ENCODE measurements at regions not wholly inside any gene's neighbourhood (a gene's known extent, or its start where the extent isn't known, plus 50 kb on each side); places are given as distances from the start of the nearest gene placed in this dataset.

DNA sequence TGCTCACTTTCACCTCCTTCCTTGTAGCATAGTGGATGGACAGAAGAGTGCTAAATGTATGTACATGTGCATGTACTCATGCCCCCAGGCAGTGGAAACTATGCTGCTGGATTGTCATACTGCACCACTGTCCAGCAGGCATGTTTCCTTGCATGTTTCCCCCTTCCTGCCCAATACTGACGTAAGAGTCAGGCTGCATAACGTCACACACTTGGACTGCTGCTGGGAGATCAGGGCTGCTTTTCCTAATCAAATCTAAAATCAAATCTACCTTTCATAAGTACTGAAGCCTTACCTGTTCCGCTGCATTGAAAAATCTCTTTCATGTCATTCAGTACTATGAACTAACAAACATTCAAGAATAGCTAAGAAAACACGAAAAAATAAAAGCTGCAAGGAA, 67.9 kb upstream of the ROBO1 start:
- DNase-seq, result no peak

DNA sequence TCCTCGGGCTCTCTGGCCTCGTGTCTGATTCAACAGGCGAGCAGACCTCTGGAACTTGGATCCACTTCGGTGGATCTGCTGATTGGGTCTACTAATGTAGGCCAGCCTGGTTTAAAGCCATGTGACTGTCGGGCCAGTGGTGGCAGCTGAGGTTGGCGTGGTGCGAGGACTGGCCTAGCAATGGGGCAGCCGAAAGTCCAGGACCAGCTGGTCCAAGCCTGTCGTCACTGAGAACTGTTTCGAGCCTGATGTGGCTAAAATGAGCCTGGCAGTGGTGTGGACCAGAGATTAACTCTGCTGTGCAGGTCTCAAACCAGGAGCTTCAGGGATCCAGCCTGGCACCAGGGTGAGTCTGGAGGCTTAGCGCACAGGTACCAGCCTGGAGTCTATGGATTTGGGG, 56.4 kb upstream of the ROBO1 start:
- no peak for DNase-seq

DNA sequence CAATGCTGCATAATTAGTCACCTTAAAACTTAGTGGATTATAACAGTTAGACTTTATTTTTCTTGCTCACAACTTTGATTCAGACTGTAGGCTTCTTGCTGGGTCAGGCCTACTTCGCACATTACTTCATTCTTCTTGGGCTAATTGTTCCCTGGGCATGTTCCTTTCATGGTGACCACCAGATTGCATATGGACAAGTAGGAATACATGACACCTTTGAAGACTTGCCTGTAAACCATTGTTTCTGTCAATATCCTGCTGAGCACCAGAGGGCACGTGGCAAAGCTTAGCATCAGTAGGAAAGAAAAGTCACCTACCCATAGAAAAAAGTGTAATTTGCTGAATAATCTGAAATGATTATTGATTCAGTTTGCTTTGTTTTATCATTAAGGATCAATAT, 54.3 kb upstream of the ROBO1 start:
- DNase-seq, result no peak

DNA sequence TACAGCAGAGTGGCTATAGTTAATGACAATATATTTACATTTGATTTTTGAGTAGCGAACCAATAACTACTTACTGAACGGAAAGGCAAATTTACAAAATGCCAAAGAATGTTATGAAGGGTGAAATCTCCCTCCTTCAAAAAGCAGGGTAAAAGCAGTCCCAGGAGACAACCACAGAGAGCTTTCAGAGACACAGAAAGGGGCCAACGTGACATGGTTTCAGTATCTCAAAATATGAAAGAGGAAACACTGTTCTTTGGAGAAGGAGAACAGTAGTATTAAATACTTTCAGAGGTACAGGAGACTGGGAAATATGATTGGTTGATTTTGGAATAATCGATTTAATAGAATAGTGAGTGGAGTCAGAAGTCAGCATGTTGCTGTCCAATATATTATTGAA, 52.3 kb upstream of the ROBO1 start:
- DNase-seq, result no peak

DNA sequence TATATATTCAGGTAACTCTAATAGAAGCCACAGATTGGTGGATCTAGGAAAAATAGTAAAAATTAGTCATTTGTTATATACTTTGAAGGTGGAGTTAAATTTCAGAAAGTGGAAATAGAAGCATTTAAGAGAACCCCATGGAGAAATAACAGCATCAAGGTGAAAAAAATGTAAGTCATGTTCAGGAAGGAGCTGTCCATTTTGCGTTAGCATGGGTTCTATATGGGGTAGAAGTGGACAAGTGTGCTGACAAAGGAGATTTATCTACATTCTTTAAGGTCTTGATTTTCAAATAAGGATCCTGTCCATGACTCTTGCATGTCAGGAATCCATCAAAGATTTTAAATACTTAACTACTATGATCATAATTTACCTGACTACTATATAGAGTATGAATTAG, 50.2 kb upstream of the ROBO1 start:
- DNase-seq, result no peak
